ENCODE measurements at regions not wholly inside any gene's neighbourhood (a gene's known extent, or its start where the extent isn't known, plus 50 kb on each side); places are given as distances from the start of the nearest gene placed in this dataset.

DNA sequence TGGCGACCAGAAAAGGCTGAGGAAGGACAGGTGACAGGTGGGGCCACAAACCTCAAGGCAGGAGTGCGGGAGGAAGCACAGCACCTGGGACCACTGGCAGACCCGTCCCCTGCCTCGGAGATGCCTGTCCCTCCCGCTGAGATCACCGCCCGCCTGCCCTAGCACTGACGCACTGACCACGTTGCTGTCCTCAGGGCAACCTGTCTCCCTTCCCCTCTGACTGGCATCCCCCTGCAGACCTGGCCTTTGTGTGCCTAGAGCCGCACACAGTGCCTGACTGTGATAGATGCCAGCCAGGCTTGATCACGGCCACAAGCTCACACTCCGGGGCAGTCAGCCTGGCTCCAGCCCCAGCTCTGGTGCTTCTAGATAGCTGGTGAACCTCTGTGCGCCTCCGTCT is 58.4 kb upstream of the EN2 start:
- TF ChIP-seq, protein P1, sequence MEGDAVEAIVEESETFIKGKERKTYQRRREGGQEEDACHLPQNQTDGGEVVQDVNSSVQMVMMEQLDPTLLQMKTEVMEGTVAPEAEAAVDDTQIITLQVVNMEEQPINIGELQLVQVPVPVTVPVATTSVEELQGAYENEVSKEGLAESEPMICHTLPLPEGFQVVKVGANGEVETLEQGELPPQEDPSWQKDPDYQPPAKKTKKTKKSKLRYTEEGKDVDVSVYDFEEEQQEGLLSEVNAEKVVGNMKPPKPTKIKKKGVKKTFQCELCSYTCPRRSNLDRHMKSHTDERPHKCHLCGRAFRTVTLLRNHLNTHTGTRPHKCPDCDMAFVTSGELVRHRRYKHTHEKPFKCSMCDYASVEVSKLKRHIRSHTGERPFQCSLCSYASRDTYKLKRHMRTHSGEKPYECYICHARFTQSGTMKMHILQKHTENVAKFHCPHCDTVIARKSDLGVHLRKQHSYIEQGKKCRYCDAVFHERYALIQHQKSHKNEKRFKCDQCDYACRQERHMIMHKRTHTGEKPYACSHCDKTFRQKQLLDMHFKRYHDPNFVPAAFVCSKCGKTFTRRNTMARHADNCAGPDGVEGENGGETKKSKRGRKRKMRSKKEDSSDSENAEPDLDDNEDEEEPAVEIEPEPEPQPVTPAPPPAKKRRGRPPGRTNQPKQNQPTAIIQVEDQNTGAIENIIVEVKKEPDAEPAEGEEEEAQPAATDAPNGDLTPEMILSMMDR (IDR thresholded peaks at IDR 0.05): no peak
- Histone ChIP-seq H3K4me3 (no peak overlapping the region), H3K27ac (no peak overlapping the region), H3K36me3 (no peaks in the 10 kb centered on the region), H3K4me1 (no peaks in the 10 kb centered on the region), H3K27me3 (peaks cover 0 to 4% of the 10 kb centered on the region in 2 donors), H3K9me3 (no peaks in the 10 kb centered on the region)
- DNase-seq (ENCODE audit: low spot score): no peak

DNA sequence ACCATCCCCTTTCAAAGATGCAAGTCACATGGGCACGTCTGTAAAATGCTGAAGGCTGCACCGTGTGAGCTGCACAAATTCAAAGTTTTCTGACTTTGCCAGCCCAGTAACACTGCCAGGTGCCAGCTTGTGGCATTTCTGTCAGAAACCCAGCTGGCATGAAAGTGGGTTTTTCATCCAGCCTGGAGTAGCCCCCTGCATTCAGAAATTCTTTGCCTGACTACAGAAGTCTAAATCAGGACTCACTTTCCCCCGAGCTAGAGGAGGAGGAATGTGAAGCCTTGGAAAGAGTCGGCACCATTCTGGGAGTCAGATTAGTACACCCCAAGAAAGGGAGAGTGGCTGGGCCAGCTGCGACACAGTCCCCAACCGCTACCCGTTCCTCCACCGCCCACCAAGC is 56.7 kb upstream of the EN2 start:
- no peaks in the 10 kb centered on the region for H3K36me3 ChIP-seq
- peaks cover 0 to 10% of the 10 kb centered on the region in 2 donors for H3K27me3 ChIP-seq
- no peak overlapping the region for H3K27ac ChIP-seq
- H3K4me1 ChIP-seq: no peaks in the 10 kb centered on the region
- no peak for DNase-seq (ENCODE audit: low spot score)
- TF ChIP-seq, protein P1 (IDR thresholded peaks at IDR 0.05): no peak
- H3K4me3 ChIP-seq: no peak overlapping the region
- no peaks in the 10 kb centered on the region for H3K9me3 ChIP-seq

DNA sequence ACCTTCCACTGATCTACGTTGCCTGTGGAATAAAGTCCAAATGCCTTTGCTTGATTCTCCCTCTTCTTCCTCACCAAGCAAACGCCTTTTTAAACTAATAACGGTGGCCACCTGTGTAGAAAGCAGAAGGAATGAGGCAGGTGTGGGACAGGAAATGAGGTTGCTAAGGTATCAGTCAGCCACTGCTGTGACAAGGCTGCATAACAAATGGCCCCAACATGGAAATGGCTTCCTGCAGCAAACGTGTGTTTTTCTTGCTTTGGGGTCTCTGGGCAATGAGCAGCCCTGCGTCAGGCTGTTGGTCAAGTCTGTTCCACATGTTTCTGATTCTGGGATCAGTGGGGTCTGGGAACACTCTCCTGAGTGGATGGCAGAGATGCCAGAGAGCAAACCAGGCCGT is 56.0 kb upstream of the EN2 start:
- Histone ChIP-seq H3K27ac (no peak overlapping the region), H3K9me3 (no peaks in the 10 kb centered on the region), H3K27me3 (peaks cover 0 to 10% of the 10 kb centered on the region in 2 donors), H3K36me3 (no peaks in the 10 kb centered on the region), H3K4me1 (no peaks in the 10 kb centered on the region), H3K4me3 (no peak overlapping the region)
- DNase-seq (ENCODE audit: low spot score): no peak
- TF ChIP-seq, protein P1 (IDR thresholded peaks at IDR 0.05): no peak

DNA sequence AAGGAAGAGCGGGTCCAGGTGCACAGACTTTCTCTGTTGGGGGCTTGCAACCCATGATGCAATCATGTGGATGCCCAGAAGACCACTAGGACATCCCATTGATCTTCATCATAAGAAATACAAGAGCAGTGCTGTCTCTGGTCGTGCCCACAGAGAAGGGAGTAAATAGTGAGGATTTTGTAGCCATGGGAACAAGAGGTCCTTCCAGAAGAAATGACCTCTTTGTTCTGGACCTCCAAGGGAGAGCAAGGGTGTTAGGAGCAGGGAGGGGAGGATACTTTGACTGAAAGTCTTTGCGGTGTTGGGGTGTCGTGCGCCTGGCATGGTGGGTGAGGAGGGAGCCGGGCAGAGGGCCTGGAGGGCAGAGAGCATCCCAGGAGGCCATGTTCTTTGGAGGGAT is 55.0 kb upstream of the EN2 start:
- Histone ChIP-seq H3K27me3 (peaks cover 0 to 10% of the 10 kb centered on the region in 2 donors), H3K27ac (no peak overlapping the region), H3K4me3 (no peak overlapping the region), H3K4me1 (no peaks in the 10 kb centered on the region), H3K9me3 (no peaks in the 10 kb centered on the region), H3K36me3 (no peaks in the 10 kb centered on the region)
- TF ChIP-seq, protein P1 (IDR thresholded peaks at IDR 0.05): no peak
- no peak for DNase-seq (ENCODE audit: low spot score)

DNA sequence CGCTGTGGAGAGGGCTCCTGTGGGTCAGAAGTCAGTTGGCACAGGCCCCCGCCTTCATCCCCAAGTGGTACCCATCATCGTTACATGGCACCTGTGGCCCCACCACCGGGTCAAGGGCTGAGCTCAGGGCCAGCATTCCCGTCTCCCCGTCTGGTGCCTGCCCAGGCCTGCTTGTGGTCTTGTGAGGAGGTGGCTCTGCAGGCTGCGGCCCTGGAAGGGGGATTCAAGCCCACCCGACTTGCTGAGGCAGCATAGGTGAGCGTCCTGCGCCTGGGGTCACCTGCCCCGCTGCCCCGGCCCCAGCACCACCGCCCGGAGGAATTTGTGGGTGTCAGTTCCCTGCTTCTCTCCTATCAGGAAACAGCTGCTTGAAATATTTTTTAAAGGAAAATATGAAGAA is 53.0 kb upstream of the EN2 start:
- Histone ChIP-seq H3K4me3 (no peak overlapping the region), H3K4me1 (no peaks in the 10 kb centered on the region), H3K27ac (no peak overlapping the region), H3K36me3 (no peaks in the 10 kb centered on the region), H3K9me3 (no peaks in the 10 kb centered on the region), H3K27me3 (peaks cover 0 to 10% of the 10 kb centered on the region in 2 donors)
- TF ChIP-seq, protein P1 (IDR thresholded peaks at IDR 0.05): no peak
- no peak for DNase-seq (ENCODE audit: low spot score)
